DOHH2 (cell line): ENCODE measurements at regions not wholly inside any gene's neighbourhood (a gene's known extent, or its start where the extent isn't known, plus 50 kb on each side); places are given as distances from the start of the nearest gene placed in this dataset.

Experiments used
- H3F3A ChIP-seq: fragments of 200-600 bp; sonication (generic), shearing (Covaris generic); 2 replicates; pipeline ENCODE4 v1.6.0; 2016; ENCODE audit warnings: antibody characterized with exemption, mild to moderate bottlenecking; ENCODE audit not compliant: control insufficient read depth, insufficient read depth
- H3K27ac ChIP-seq: fragments of 200-600 bp; sonication (generic); 2 replicates; pipeline ENCODE4 v1.5.1; 2014; ENCODE audit warnings: low read depth, mild to moderate bottlenecking, low read length, moderate library complexity
- H3K27me3 ChIP-seq: fragments of 200-600 bp; sonication (generic); 2 replicates; pipeline ENCODE4 v1.6.1; 2014; ENCODE audit warnings: mild to moderate bottlenecking, low read length, mixed read lengths; ENCODE audit not compliant: control insufficient read depth
- H3K36me3 ChIP-seq: fragments of 200-600 bp; sonication (generic); 2 replicates; pipeline ENCODE4 v1.6.1; 2014; ENCODE audit warnings: mild to moderate bottlenecking, low read length, moderate library complexity, mixed read lengths; ENCODE audit not compliant: control insufficient read depth
- H3K4me1 ChIP-seq: fragments of 200-600 bp; sonication (generic); 2 replicates; pipeline ENCODE4 v1.6.1; 2014; ENCODE audit warnings: mild to moderate bottlenecking, low read length, mixed read lengths; ENCODE audit not compliant: control insufficient read depth
- H3K4me2 ChIP-seq: fragments of 200-600 bp; sonication (generic); 2 replicates; pipeline ENCODE4 v1.6.0; 2014; ENCODE audit warnings: mild to moderate bottlenecking, low read length, moderate library complexity
- H3K4me3 ChIP-seq: fragments of 200-600 bp; sonication (generic); 2 replicates; pipeline ENCODE4 v1.5.1; 2014; ENCODE audit warnings: mild to moderate bottlenecking, low read length, mixed read lengths
- H3K79me2 ChIP-seq: fragments of 200-600 bp; sonication (generic); 2 replicates; pipeline ENCODE4 v1.6.1; 2014; ENCODE audit warnings: mild to moderate bottlenecking, low read length, mixed read lengths; ENCODE audit not compliant: control insufficient read depth
- H3K9me2 ChIP-seq: fragments of 200-600 bp; sonication (generic); replicated peaks from 2 replicates; pipeline ENCODE4 v1.6.1; 2014; ENCODE audit warnings: mild to moderate bottlenecking, low read length, mixed read lengths; ENCODE audit not compliant: control insufficient read depth
- H3K9me3 ChIP-seq: fragments of 200-600 bp; sonication (generic); 2 replicates; pipeline ENCODE4 v1.6.1; 2014; ENCODE audit warnings: antibody characterized with exemption, low read length, mixed read lengths; ENCODE audit not compliant: control insufficient read depth, insufficient read depth
- H4K20me1 ChIP-seq: fragments of 200-600 bp; sonication (generic); 2 replicates; pipeline ENCODE4 v1.6.0; 2014; ENCODE audit warnings: low read depth, mild to moderate bottlenecking, antibody characterized with exemption, low read length, moderate library complexity; ENCODE audit not compliant: control insufficient read depth, insufficient read depth
- CTCF ChIP-seq: fragments of 200-600 bp; sonication (generic); IDR thresholded peaks from one replicate; pipeline ENCODE4 v1.5.1; 2014; ENCODE audit warnings: antibody characterized with exemption, mild to moderate bottlenecking, low read depth, low read length; ENCODE audit not compliant: poor library complexity, severe bottlenecking
- EZH2phosphoT487 ChIP-seq: fragments of 200-600 bp; sonication (generic); IDR thresholded peaks from 2 replicates; pipeline ENCODE4 v1.6.1; 2017; ENCODE audit warnings: borderline replicate concordance, mild to moderate bottlenecking, antibody characterized with exemption, low read length, moderate library complexity, mixed read lengths

- no peaks in the 10 kb centered on the region for H3K79me2 ChIP-seq
- H3K9me2 ChIP-seq: no peaks in the 10 kb centered on the region
- H3K9me3 ChIP-seq: no peaks in the 10 kb centered on the region
- TF ChIP-seq EZH2phosphoT487 (no peak), CTCF (no peak)
- no peaks in the 10 kb centered on the region for H4K20me1 ChIP-seq
- H3K4me3 ChIP-seq: no peak overlapping the region
- no peaks in the 10 kb centered on the region for H3K4me1 ChIP-seq
- no peak overlapping the region for H3K4me2 ChIP-seq
- no peaks in the 10 kb centered on the region for H3F3A ChIP-seq
- no peak overlapping the region for H3K27ac ChIP-seq
- peaks cover 11% of the 10 kb centered on the region; the same call in 1 of the 2 replicates for H3K27me3 ChIP-seq
- H3K36me3 ChIP-seq: no peaks in the 10 kb centered on the region
Observed at GRCh38 chr2:190794790-190795189, 85.8 kb upstream of the GLS start.

GRCh38 chr2:190795686-190796085, 84.9 kb upstream of the GLS start:
- TF ChIP-seq CTCF (no peak), EZH2phosphoT487 (no peak)
- Histone ChIP-seq H3K4me3 (no peak overlapping the region), H3K4me1 (no peaks in the 10 kb centered on the region), H4K20me1 (no peaks in the 10 kb centered on the region), H3K27me3 (0 out of 2 replicates have a peak, but pooled peaks cover 7% of the 10 kb centered on the region), H3F3A (no peaks in the 10 kb centered on the region), H3K79me2 (no peaks in the 10 kb centered on the region), H3K36me3 (no peaks in the 10 kb centered on the region), H3K4me2 (no peak overlapping the region), H3K27ac (no peak overlapping the region), H3K9me3 (no peaks in the 10 kb centered on the region), H3K9me2 (no peaks in the 10 kb centered on the region)

GRCh38 chr2:190799999-190800398, 80.6 kb upstream of the GLS start:
- TF ChIP-seq CTCF (no peak), EZH2phosphoT487 (no peak)
- peaks cover 7% of the 10 kb centered on the region; the same call in 1 of the 2 replicates for H3K27me3 ChIP-seq
- no peaks in the 10 kb centered on the region for H3K9me3 ChIP-seq
- H3K4me2 ChIP-seq: no peak overlapping the region
- H3F3A ChIP-seq: no peaks in the 10 kb centered on the region
- H3K36me3 ChIP-seq: no peaks in the 10 kb centered on the region
- no peaks in the 10 kb centered on the region for H3K4me1 ChIP-seq
- no peaks in the 10 kb centered on the region for H3K79me2 ChIP-seq
- H3K4me3 ChIP-seq: no peak overlapping the region
- no peaks in the 10 kb centered on the region for H3K9me2 ChIP-seq
- no peak overlapping the region for H3K27ac ChIP-seq
- H4K20me1 ChIP-seq: no peaks in the 10 kb centered on the region

GRCh38 chr2:190800528-190800927, 80.1 kb upstream of the GLS start:
- Histone ChIP-seq H3K4me1 (no peaks in the 10 kb centered on the region), H3K4me3 (no peak overlapping the region), H3K4me2 (no peak overlapping the region), H3K27ac (no peak overlapping the region), H3K9me3 (no peaks in the 10 kb centered on the region), H3K79me2 (no peaks in the 10 kb centered on the region), H4K20me1 (no peaks in the 10 kb centered on the region), H3F3A (no peaks in the 10 kb centered on the region), H3K9me2 (no peaks in the 10 kb centered on the region), H3K27me3 (peaks cover 7% of the 10 kb centered on the region; the same call in 1 of the 2 replicates), H3K36me3 (no peaks in the 10 kb centered on the region)
- TF ChIP-seq EZH2phosphoT487: no peak
